Type B pancreatic cell (in vitro differentiated cells): ENCODE measurements at regions not wholly inside any gene's neighbourhood (a gene's known extent, or its start where the extent isn't known, plus 50 kb on each side); places are given as distances from the start of the nearest gene placed in this dataset.
A peak's percentile ranks its signal among the peaks of the same experiment; 100 is the strongest.

Experiments
- DNase-seq: peaks from one replicate; pipeline ENCODE4 v3.0.0; 2021; ENCODE audit warnings: mixed read lengths; ENCODE audit not compliant: unreplicated experiment; ENCODE audit errors: extremely low spot score
- H3K27ac Mint-ChIP-seq: 2 replicates; pipeline ENCODE4 v1.8.0; 2021; ENCODE audit warnings: mild to moderate bottlenecking, mixed read lengths
- H3K27me3 Mint-ChIP-seq: 2 replicates; pipeline ENCODE4 v1.8.0; 2021; ENCODE audit warnings: mixed read lengths
- H3K36me3 Mint-ChIP-seq: 2 replicates; pipeline ENCODE4 v1.8.0; 2021; ENCODE audit warnings: mixed read lengths
- H3K4me1 Mint-ChIP-seq: one replicate; pipeline ENCODE4 v1.8.0; 2021; ENCODE audit warnings: mixed read lengths; ENCODE audit not compliant: unreplicated experiment
- H3K4me3 Mint-ChIP-seq: 2 replicates; pipeline ENCODE4 v1.8.0; 2021; ENCODE audit warnings: mild to moderate bottlenecking, mixed read lengths
- H3K9me3 Mint-ChIP-seq: 2 replicates; pipeline ENCODE4 v1.8.0; 2021; ENCODE audit warnings: mixed read lengths
- TF ChIP-seq, protein P1 (sequence below): fragments of 200-600 bp; sonication (generic); conservative IDR thresholded peaks from 2 replicates; pipeline ENCODE4 v1.5.0; 2021; ENCODE audit warnings: antibody characterized with exemption, mild to moderate bottlenecking

DNA sequence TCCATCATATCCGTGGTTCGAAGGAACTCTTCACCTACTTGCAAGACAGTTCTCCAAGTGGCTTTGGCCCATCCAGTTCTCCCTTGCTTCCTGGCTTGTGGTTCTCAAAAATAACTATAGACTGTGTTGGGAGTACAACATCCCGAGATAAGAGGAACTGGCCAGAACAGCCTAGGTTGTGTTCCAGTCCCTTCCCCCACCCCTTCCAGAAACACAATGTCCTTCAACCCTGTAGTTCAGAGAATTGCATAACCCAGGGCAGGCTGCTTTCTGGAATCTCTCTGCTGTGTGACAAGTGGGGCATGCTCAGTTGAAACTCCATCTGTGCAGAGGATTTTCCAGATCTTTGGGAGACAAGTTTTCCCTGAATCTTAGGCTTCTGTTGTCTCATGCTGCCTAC, 206.5 kb downstream of the PCDH10 start:
- no peak overlapping the region for H3K4me3 Mint-ChIP-seq
- H3K9me3 Mint-ChIP-seq: no peaks in the 10 kb centered on the region
- H3K27me3 Mint-ChIP-seq: no peaks in the 10 kb centered on the region
- H3K27ac Mint-ChIP-seq: no peak overlapping the region
- no peak for DNase-seq
- no peaks in the 10 kb centered on the region for H3K4me1 Mint-ChIP-seq
- H3K36me3 Mint-ChIP-seq: no peaks in the 10 kb centered on the region
- TF ChIP-seq, protein P1, sequence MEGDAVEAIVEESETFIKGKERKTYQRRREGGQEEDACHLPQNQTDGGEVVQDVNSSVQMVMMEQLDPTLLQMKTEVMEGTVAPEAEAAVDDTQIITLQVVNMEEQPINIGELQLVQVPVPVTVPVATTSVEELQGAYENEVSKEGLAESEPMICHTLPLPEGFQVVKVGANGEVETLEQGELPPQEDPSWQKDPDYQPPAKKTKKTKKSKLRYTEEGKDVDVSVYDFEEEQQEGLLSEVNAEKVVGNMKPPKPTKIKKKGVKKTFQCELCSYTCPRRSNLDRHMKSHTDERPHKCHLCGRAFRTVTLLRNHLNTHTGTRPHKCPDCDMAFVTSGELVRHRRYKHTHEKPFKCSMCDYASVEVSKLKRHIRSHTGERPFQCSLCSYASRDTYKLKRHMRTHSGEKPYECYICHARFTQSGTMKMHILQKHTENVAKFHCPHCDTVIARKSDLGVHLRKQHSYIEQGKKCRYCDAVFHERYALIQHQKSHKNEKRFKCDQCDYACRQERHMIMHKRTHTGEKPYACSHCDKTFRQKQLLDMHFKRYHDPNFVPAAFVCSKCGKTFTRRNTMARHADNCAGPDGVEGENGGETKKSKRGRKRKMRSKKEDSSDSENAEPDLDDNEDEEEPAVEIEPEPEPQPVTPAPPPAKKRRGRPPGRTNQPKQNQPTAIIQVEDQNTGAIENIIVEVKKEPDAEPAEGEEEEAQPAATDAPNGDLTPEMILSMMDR: no peak

DNA sequence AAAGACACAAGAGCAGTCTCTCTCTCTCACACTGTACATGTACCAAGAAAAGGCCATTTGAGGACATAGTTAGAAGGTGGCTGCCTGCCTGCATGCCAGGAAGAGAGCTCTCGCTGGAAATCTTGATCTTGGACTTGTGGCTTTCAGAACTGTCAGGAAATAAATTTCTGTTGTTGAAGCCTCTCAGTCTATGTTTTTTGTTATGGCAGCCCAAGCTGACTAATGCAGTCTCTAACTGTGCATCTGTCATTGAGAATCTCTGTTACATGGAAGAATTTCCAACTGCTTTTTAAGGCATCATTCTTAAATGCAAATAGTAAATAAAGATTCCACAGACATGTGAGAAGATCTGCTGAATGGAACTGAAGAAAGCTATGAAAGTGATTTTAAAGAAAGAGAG, 198.3 kb downstream of the PCDH10 start:
- H3K4me3 Mint-ChIP-seq: no peak overlapping the region
- no peaks in the 10 kb centered on the region for H3K4me1 Mint-ChIP-seq
- H3K27ac Mint-ChIP-seq: no peak overlapping the region
- H3K9me3 Mint-ChIP-seq: no peaks in the 10 kb centered on the region
- DNase-seq: no peak
- H3K27me3 Mint-ChIP-seq: no peaks in the 10 kb centered on the region
- TF ChIP-seq, protein P1: no peak
- H3K36me3 Mint-ChIP-seq: no peaks in the 10 kb centered on the region

DNA sequence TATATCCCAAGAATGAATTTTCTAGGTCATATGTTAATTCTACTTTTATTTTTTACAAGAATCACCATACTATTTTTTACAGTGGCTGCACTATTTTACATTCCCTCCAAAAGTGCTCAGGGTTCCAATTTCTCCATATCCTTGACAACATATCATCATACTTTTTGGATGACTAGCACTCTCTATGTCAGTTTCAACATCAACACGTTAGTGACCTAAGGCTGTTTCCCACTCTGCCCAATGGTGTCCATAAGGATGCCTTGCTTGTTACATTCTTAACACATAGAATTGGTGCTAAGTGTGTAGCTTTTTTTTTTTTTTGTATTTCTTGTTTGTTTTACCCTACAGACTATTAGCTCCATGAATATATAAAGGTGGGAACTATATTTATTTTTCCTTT, 175.4 kb downstream of the PCDH10 start:
- no peaks in the 10 kb centered on the region for H3K4me1 Mint-ChIP-seq
- no peak overlapping the region for H3K4me3 Mint-ChIP-seq
- no peaks in the 10 kb centered on the region for H3K36me3 Mint-ChIP-seq
- TF ChIP-seq, protein P1: no peak
- no peaks in the 10 kb centered on the region for H3K27me3 Mint-ChIP-seq
- no peak overlapping the region for H3K27ac Mint-ChIP-seq
- no peak for DNase-seq
- no peaks in the 10 kb centered on the region for H3K9me3 Mint-ChIP-seq

DNA sequence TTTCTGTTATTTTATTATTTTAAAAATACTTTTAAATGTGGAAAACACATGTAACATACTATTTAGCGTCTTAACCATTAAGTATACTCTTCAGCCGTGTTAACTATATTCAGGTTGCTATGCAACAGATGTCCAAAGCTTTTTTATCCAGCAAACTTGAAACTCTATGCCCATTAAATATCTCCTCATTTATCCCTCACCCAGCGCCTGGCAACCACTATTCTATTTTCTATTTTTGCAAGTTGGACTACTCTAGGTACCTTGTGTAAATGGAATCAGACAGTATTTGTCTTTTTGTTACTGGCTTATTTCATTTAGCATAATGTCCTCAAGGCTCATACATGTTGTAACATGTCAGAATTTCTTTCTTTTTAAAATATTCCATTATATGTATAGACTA, 174.6 kb downstream of the PCDH10 start:
- Mint-ChIP-seq H3K27ac (no peak overlapping the region), H3K36me3 (no peaks in the 10 kb centered on the region), H3K4me1 (no peaks in the 10 kb centered on the region), H3K9me3 (no peaks in the 10 kb centered on the region), H3K4me3 (no peak overlapping the region), H3K27me3 (no peaks in the 10 kb centered on the region)
- no peak for DNase-seq
- TF ChIP-seq, protein P1: no peak

DNA sequence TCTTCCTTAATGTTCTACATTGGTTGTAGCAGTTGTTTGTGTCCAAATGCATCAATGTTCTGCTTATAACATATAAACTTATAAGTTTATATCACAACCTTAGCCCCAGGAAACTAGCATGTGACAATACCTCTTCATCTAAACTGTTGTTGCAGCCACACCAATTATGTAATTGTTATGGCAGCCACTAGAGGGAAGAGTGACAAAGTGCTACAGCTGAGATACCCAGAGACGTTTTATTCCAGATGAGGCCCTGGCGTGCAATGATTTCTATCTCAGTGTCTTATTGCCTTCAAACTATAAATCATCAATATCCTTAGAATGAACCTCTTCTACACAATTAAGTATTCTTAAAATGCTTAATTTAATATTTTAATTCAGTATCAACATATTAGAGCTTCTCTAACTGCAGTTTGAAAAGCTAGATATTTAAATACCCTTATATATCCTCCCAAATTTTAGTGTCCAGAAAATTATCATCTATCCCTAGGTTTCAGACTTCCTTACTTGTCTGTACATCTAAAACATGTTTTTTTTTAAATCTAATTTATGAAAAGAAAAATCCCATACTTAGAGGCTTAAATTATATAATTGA, 171.6 kb downstream of the PCDH10 start:
- Mint-ChIP-seq H3K36me3 (no peaks in the 10 kb centered on the region), H3K27me3 (no peaks in the 10 kb centered on the region), H3K4me3 (no peak overlapping the region), H3K4me1 (peaks cover 3% of the 10 kb centered on the region), H3K9me3 (no peaks in the 10 kb centered on the region), H3K27ac (no peak overlapping the region)
- TF ChIP-seq, protein P1: peak; percentile 80
- no peak for DNase-seq

DNA sequence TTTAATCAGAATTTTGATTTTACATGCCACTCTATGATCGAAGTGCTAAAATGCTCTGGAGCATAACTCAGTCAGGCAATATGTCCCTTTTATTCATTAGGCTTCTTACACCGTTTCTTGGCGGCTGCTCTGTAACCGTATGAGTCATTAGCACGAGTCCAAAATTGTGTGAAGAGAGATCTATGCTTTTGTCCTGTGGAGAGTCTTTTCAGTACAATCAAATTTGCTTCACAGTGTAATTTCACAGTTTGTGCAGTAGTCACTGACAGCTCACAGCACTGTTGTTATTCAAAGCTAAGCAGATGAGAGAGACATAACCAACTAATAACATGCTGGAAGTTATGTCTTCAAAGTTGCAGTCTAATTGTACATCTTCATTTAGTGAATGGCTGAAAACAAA, 167.8 kb downstream of the PCDH10 start:
- DNase-seq: no peak
- Mint-ChIP-seq H3K27ac (no peak overlapping the region), H3K27me3 (no peaks in the 10 kb centered on the region), H3K9me3 (no peaks in the 10 kb centered on the region), H3K4me1 (peaks cover 3% of the 10 kb centered on the region), H3K36me3 (no peaks in the 10 kb centered on the region), H3K4me3 (no peak overlapping the region)
- TF ChIP-seq, protein P1: no peak
